IMR-90 (cell line): ENCODE measurements at regions not wholly inside any gene's neighbourhood (a gene's known extent, or its start where the extent isn't known, plus 50 kb on each side); places are given as distances from the start of the nearest gene placed in this dataset.

Source experiments
- ATAC-seq: fragments of 200-7000 bp; cut with Tn5 transposase; 2 replicates; pipeline ENCODE4 v1.9.1; 2020; ENCODE audit warnings: low read depth, mild to moderate bottlenecking, moderate library complexity
- BruUV-seq: library from RNA; stranded (reverse); fragments of 400-500 nt; replicated peaks from 2 replicates; lab custom pipeline; 2021; lab: Mats Ljungman, UMichigan
- CTCF ChIA-PET: fragments of 300-600 bp; formaldehyde crosslinking; extraction: SDS; loops from one replicate; lab custom pipeline; 2021; ENCODE audit warnings: antibody characterized with exemption; lab: Yijun Ruan, JAX
- POLR2A ChIA-PET: fragments of 300-600 bp; sonication (Branson Sonifier 250); formaldehyde crosslinking; loops from one replicate; lab custom pipeline; 2022; ENCODE audit warnings: antibody characterized with exemption; ENCODE audit not compliant: unreplicated experiment; lab: Charles Lee
- DNase-seq: peaks from one replicate; pipeline ENCODE4 v3.0.0; 2013
- H2AFZ ChIP-seq: replicated peaks from 2 replicates; pipeline ENCODE3; 2013; ENCODE audit warnings: low read length, mild to moderate bottlenecking; ENCODE audit not compliant: poor library complexity
- H2AK5ac ChIP-seq: 2 replicates; pipeline ENCODE4 v1.6.1; 2013; ENCODE audit warnings: low read depth, low read length, inconsistent platforms
- H2AK9ac ChIP-seq: replicated peaks from 2 replicates; pipeline ENCODE3; 2013; ENCODE audit warnings: mild to moderate bottlenecking, low read depth, low read length, moderate library complexity; ENCODE audit not compliant: poor library complexity
- H2BK120ac ChIP-seq: 2 replicates; pipeline ENCODE4 v1.6.1; 2013; ENCODE audit warnings: low read depth, low read length, inconsistent platforms
- H2BK15ac ChIP-seq: 3 replicates; pipeline ENCODE4 v1.6.1; 2013; ENCODE audit warnings: low read depth, low read length, inconsistent platforms
- H2BK20ac ChIP-seq: 2 replicates; pipeline ENCODE4 v1.6.1; 2013; ENCODE audit warnings: low read depth, mild to moderate bottlenecking, inconsistent platforms, low read length, moderate library complexity
- H2BK5ac ChIP-seq: 2 replicates; pipeline ENCODE4 v1.6.1; 2013; ENCODE audit warnings: mild to moderate bottlenecking, low read depth, low read length, inconsistent platforms; ENCODE audit not compliant: poor library complexity, severe bottlenecking
- H3K14ac ChIP-seq: replicated peaks from 2 replicates; pipeline ENCODE4 v1.6.1; 2013; ENCODE audit warnings: low read depth, low read length, inconsistent platforms
- H3K18ac ChIP-seq: 2 replicates; pipeline ENCODE4 v1.6.1; 2013; ENCODE audit warnings: low read depth, low read length, control low read depth
- H3K23ac ChIP-seq: 2 replicates; pipeline ENCODE4 v1.6.1; 2013; ENCODE audit warnings: low read depth, low read length, inconsistent platforms
- H3K27ac ChIP-seq: 2 replicates; pipeline ENCODE4 v1.5.1; 2013; ENCODE audit warnings: mild to moderate bottlenecking, control low read depth, low read length; ENCODE audit not compliant: insufficient read depth
- H3K27me3 ChIP-seq: 2 replicates; pipeline ENCODE4 v1.6.1; 2013; ENCODE audit warnings: low read length; ENCODE audit not compliant: control insufficient read depth, insufficient read depth
- H3K36me3 ChIP-seq: 2 replicates; pipeline ENCODE4 v1.6.1; 2013; ENCODE audit warnings: low read length, mixed read lengths; ENCODE audit not compliant: control insufficient read depth, insufficient read depth
- H3K4ac ChIP-seq: 2 replicates; pipeline ENCODE4 v1.6.1; 2013; ENCODE audit warnings: low read depth, low read length, inconsistent platforms
- H3K4me1 ChIP-seq: 2 replicates; pipeline ENCODE4 v1.6.1; 2013; ENCODE audit warnings: low read length, mixed read lengths; ENCODE audit not compliant: control insufficient read depth, insufficient read depth
- H3K4me2 ChIP-seq: 2 replicates; pipeline ENCODE4 v1.6.1; 2013; ENCODE audit warnings: low read depth, mild to moderate bottlenecking, control low read depth, low read length, moderate library complexity
- H3K4me3 ChIP-seq: 2 replicates; pipeline ENCODE4 v1.5.1; 2013; ENCODE audit warnings: low read depth, mild to moderate bottlenecking, control low read depth, low read length, moderate library complexity; ENCODE audit not compliant: insufficient read depth
- H3K56ac ChIP-seq: 2 replicates; pipeline ENCODE4 v1.6.1; 2013; ENCODE audit warnings: low read length, inconsistent platforms; ENCODE audit not compliant: insufficient read depth; ENCODE audit errors: extremely low read depth
- H3K79me1 ChIP-seq, 2 experiments: 2 replicates each; pipeline ENCODE4 v1.6.1; 2013; ENCODE audit warnings: low read length in 2 of 2, inconsistent platforms in 1 of 2, low read depth in 1 of 2
- H3K9ac ChIP-seq: 2 replicates; pipeline ENCODE4 v1.6.1; 2013; ENCODE audit warnings: low read depth, low read length, control low read depth
- H3K9me1 ChIP-seq: 2 replicates; pipeline ENCODE4 v1.6.1; 2013; ENCODE audit warnings: low read length, inconsistent platforms; ENCODE audit not compliant: insufficient read depth
- H3K9me3 ChIP-seq: 2 replicates; pipeline ENCODE4 v1.6.1; 2013; ENCODE audit warnings: low read length; ENCODE audit not compliant: control insufficient read depth, insufficient read depth
- H4K20me1 ChIP-seq: 2 replicates; pipeline ENCODE4 v1.6.1; 2013; ENCODE audit warnings: low read length, inconsistent platforms; ENCODE audit not compliant: insufficient read depth
- H4K5ac ChIP-seq: 2 replicates; pipeline ENCODE4 v1.6.1; 2013; ENCODE audit warnings: mild to moderate bottlenecking, low read depth, low read length, control low read depth
- H4K8ac ChIP-seq, 2 experiments: 2 replicates each; pipeline ENCODE4 v1.6.1; 2013; ENCODE audit warnings: low read depth in 2 of 2, low read length in 2 of 2, control low read depth in 1 of 2, inconsistent platforms in 1 of 2
- H4K91ac ChIP-seq: 2 replicates; pipeline ENCODE4 v1.6.1; 2013; ENCODE audit warnings: low read depth, low read length, inconsistent platforms; ENCODE audit not compliant: insufficient read depth
- NFE2L2 ChIP-seq: fragments of 150-350 bp; IDR thresholded peaks from 2 replicates; pipeline ENCODE4 v1.6.1; 2016; ENCODE audit warnings: low read depth, mild to moderate bottlenecking, low read length
- RFX5 ChIP-seq: IDR thresholded peaks from 2 replicates; pipeline ENCODE4 v1.8.0; 2012; ENCODE audit warnings: low read depth, mild to moderate bottlenecking, low read length, moderate library complexity
- WGBS, 2 experiments: methylation state at CpG; one replicate each; pipeline versions ENCODE4 v1.1.5 to v1.1.7; 2013; ENCODE audit warnings: missing lambda C conversion rate in 2 of 2; ENCODE audit not compliant: insufficient read length in 1 of 2; ENCODE audit errors: extremely low coverage in 2 of 2; 5-methylcytosine and 5-hydroxymethylcytosine counted together
- dilution Hi-C: fragments of 300-500 bp; cut with HindIII; formaldehyde crosslinking; loops from one replicate; pipeline ENCODE4 v1.14.3; 2018; ENCODE audit warnings: low sequenced_read_pairs; ENCODE audit not compliant: unreplicated experiment
- in situ Hi-C: fragments of 300-500 bp; cut with MboI; formaldehyde crosslinking; loops from 3 replicates; pipeline ENCODE4 v1.14.3; 2019; ENCODE audit warnings: low sequenced_read_pairs, inconsistent platforms, mixed read lengths
- intact Hi-C: fragments of 100-400 bp; cut with micrococcal nuclease; formaldehyde crosslinking; loops from 2 replicates; pipeline ENCODE4 v1.10.0; 2022

GRCh38 chr17:69819316-69820087, 255.5 kb upstream of the KCNJ16 start:
- H3K36me3 ChIP-seq: no peaks in the 10 kb centered on the region; the same call in 1 of the 2 replicates
- BruUV-seq: no TSS peak
- H4K5ac ChIP-seq: peak overlapping the region; percentile 1; the same call in 1 of the 2 replicates
- intact Hi-C loops (loop anchor here (2.0 kb wide), 1 partner anchor 211 kb away; no protein-coding TSS in a partner anchor), dilution Hi-C loops (no loop called here), in situ Hi-C loops (no loop called here)
- ChIA-PET CTCF (no interaction called here), POLR2A (no interaction called here)
- H3K9me1 ChIP-seq: no peaks in the 10 kb centered on the region
- H2AFZ ChIP-seq: no peak overlapping the region
- no peak overlapping the region for H3K23ac ChIP-seq
- no peak overlapping the region for H4K91ac ChIP-seq
- H4K20me1 ChIP-seq: no peaks in the 10 kb centered on the region
- H3K4me2 ChIP-seq: peak overlapping the region; percentile 81
- H2BK20ac ChIP-seq: 0 out of 2 replicates have a peak overlapping the region, but pooled peaks have one; percentile 1
- H3K4me1 ChIP-seq: peaks cover 9% of the 10 kb centered on the region
- no CpG with 5 or more reads among the region's 5 CpGs for WGBS, 2 experiments
- H3K4ac ChIP-seq: peak overlapping the region; percentile 0; the same call in 1 of the 2 replicates
- H3K9ac ChIP-seq: no peak overlapping the region
- peak overlapping the region; percentile 0; the same call in 1 of the 2 replicates for H3K14ac ChIP-seq
- no peak overlapping the region for H2BK5ac ChIP-seq
- no peak overlapping the region for H2BK15ac ChIP-seq
- H3K18ac ChIP-seq: peak overlapping the region; percentile 35
- peak overlapping the region; percentile 38; the same call in 1 of the 2 replicates for H3K27ac ChIP-seq
- ATAC-seq (peak; percentile 78), DNase-seq (peak; percentile 67)
- peaks cover 2% of the 10 kb centered on the region for H3K27me3 ChIP-seq
- H4K8ac ChIP-seq: no peak overlapping the region
- H2AK9ac ChIP-seq: no peak overlapping the region
- TF ChIP-seq NFE2L2: no peak
- no peak for TF ChIP-seq RFX5
- no peak overlapping the region for H3K56ac ChIP-seq
- H2AK5ac ChIP-seq: no peak overlapping the region
- no peak overlapping the region for H3K4me3 ChIP-seq
- H2BK120ac ChIP-seq: no peak overlapping the region; the same call in 1 of the 2 replicates
- H3K9me3 ChIP-seq: peaks cover 10% of the 10 kb centered on the region
- no peaks in the 10 kb centered on the region for H3K79me1 ChIP-seq
